Effector memory CD8-positive, alpha-beta T cell (primary cell): ENCODE measurements at regions not wholly inside any gene's neighbourhood (a gene's known extent, or its start where the extent isn't known, plus 50 kb on each side); places are given as distances from the start of the nearest gene placed in this dataset.
"Not testable (repeated sequence)": the region's sequence is repeated elsewhere in the genome, so short reads cannot be mapped to it uniquely, and the experiment has no call there.

ENCODE experiments used
- ATAC-seq: fragments of 150-1000 bp; cut with Tn5 transposase; replicated peaks from 2 replicates; pipeline ENCODE4 v1.10.0; 2021; ENCODE audit warnings: mild to moderate bottlenecking, moderate library complexity
- DNase-seq, 3 experiments: peaks; one replicate each; pipeline ENCODE4 v3.0.0; 2021
- H3K27ac Mint-ChIP-seq, 2 donors: one replicate each; pipeline ENCODE4 v1.8.0; 2022; ENCODE audit warnings: mild to moderate bottlenecking in 2 of 2, mixed read lengths in 2 of 2, moderate library complexity in 2 of 2
- H3K27me3 Mint-ChIP-seq, 2 donors: one replicate each; pipeline ENCODE4 v1.8.0; 2022; ENCODE audit warnings: mixed read lengths in 2 of 2
- H3K36me3 Mint-ChIP-seq: one replicate; pipeline ENCODE4 v1.8.0; 2022; ENCODE audit warnings: mild to moderate bottlenecking, moderate library complexity, mixed read lengths; ENCODE audit not compliant: insufficient read depth
- H3K4me1 Mint-ChIP-seq, 2 donors: one replicate each; pipeline ENCODE4 v1.8.0; 2022; ENCODE audit warnings: low read depth in 2 of 2, mixed read lengths in 2 of 2
- H3K4me3 Mint-ChIP-seq, 2 donors: one replicate each; pipeline ENCODE4 v1.8.0; 2022; ENCODE audit warnings: mild to moderate bottlenecking in 2 of 2, mixed read lengths in 2 of 2, moderate library complexity in 2 of 2
- H3K9me3 Mint-ChIP-seq, 2 donors: one replicate each; pipeline ENCODE4 v1.8.0; 2022; ENCODE audit warnings: mixed read lengths in 2 of 2

- Mint-ChIP-seq H3K9me3 (peaks cover 0 to under 1% of the 10 kb centered on the region in 2 donors), H3K36me3 (no peaks in the 10 kb centered on the region), H3K4me3 (no peak overlapping the region), H3K4me1 (no peaks in the 10 kb centered on the region), H3K27ac (no peak overlapping the region), H3K27me3 (no peaks in the 10 kb centered on the region)
- ATAC-seq (no peak), DNase-seq (no peak)
Observed at GRCh38 chr6:80793411-80793810, 686.9 kb downstream of the BCKDHB start.

- no peaks in the 10 kb centered on the region for H3K27me3 Mint-ChIP-seq
Observed at GRCh38 chr6:80792151-80792550, 685.7 kb downstream of the BCKDHB start.

GRCh38 chr6:80789912-80790570 is 683.6 kb downstream of the BCKDHB start:
- DNase-seq, result no peak
- no peak overlapping the region for H3K27ac Mint-ChIP-seq
- H3K4me3 Mint-ChIP-seq, result no peak overlapping the region
- no peaks in the 10 kb centered on the region for H3K36me3 Mint-ChIP-seq
- H3K27me3 Mint-ChIP-seq, result no peaks in the 10 kb centered on the region
- no peaks in the 10 kb centered on the region for H3K4me1 Mint-ChIP-seq
- ATAC-seq, result no peak
- peaks cover 0 to 2% of the 10 kb centered on the region in 2 donors for H3K9me3 Mint-ChIP-seq

More at GRCh38 chr6:80792151-80792550, 685.7 kb downstream of the BCKDHB start:
- H3K4me3 Mint-ChIP-seq, result no peak overlapping the region
- ATAC-seq, result no peak
- H3K4me1 Mint-ChIP-seq, result no peaks in the 10 kb centered on the region
- H3K27ac Mint-ChIP-seq, result no peak overlapping the region
- no peak for DNase-seq
- no peaks in the 10 kb centered on the region for H3K36me3 Mint-ChIP-seq
- H3K9me3 Mint-ChIP-seq, result no peaks in the 10 kb centered on the region

- not testable (repeated sequence) for DNase-seq, H3K4me1 Mint-ChIP-seq, H3K27me3 Mint-ChIP-seq, H3K4me3 Mint-ChIP-seq, H3K27ac Mint-ChIP-seq, ATAC-seq, H3K36me3 Mint-ChIP-seq
- peaks cover 7 to 11% of the 10 kb centered on the region in 2 donors for H3K9me3 Mint-ChIP-seq
Observed at GRCh38 chr6:80783271-80783670, 676.8 kb downstream of the BCKDHB start.

GRCh38 chr6:80771941-80772340 is 665.5 kb downstream of the BCKDHB start:
- H3K36me3 Mint-ChIP-seq, result no peaks in the 10 kb centered on the region
- DNase-seq, result no peak
- H3K27ac Mint-ChIP-seq, result no peak overlapping the region
- no peak overlapping the region for H3K4me3 Mint-ChIP-seq
- ATAC-seq, result no peak
- H3K9me3 Mint-ChIP-seq, result peaks cover 1 to 5% of the 10 kb centered on the region in 2 donors
- no peaks in the 10 kb centered on the region for H3K4me1 Mint-ChIP-seq
- H3K27me3 Mint-ChIP-seq, result no peaks in the 10 kb centered on the region

- Mint-ChIP-seq H3K36me3 (no peaks in the 10 kb centered on the region), H3K4me3 (no peak overlapping the region), H3K27me3 (no peaks in the 10 kb centered on the region), H3K27ac (no peak overlapping the region), H3K9me3 (peaks cover 4 to 5% of the 10 kb centered on the region in 2 donors), H3K4me1 (no peaks in the 10 kb centered on the region)
- DNase-seq, result no peak
- no peak for ATAC-seq
Observed at GRCh38 chr6:80769106-80769505, 662.6 kb downstream of the BCKDHB start.

- Mint-ChIP-seq H3K4me3 (no peak overlapping the region), H3K27ac (no peak overlapping the region)
Observed at GRCh38 chr6:80767808-80768207, 661.3 kb downstream of the BCKDHB start.

GRCh38 chr6:80744213-80744612 is 637.7 kb downstream of the BCKDHB start:
- ATAC-seq (no peak), DNase-seq (no peak)
- no peaks in the 10 kb centered on the region for H3K27me3 Mint-ChIP-seq
- H3K9me3 Mint-ChIP-seq, result peaks cover 7 to 8% of the 10 kb centered on the region in 2 donors
- no peak overlapping the region for H3K4me3 Mint-ChIP-seq
- H3K4me1 Mint-ChIP-seq, result no peaks in the 10 kb centered on the region
- H3K27ac Mint-ChIP-seq, result no peak overlapping the region
- H3K36me3 Mint-ChIP-seq, result no peaks in the 10 kb centered on the region

More at GRCh38 chr6:80767808-80768207, 661.3 kb downstream of the BCKDHB start:
- H3K27me3 Mint-ChIP-seq, result no peaks in the 10 kb centered on the region
- H3K4me1 Mint-ChIP-seq, result no peaks in the 10 kb centered on the region
- peaks cover 4 to 5% of the 10 kb centered on the region in 2 donors for H3K9me3 Mint-ChIP-seq
- DNase-seq (no peak), ATAC-seq (no peak)
- no peaks in the 10 kb centered on the region for H3K36me3 Mint-ChIP-seq

- no peak overlapping the region for H3K4me3 Mint-ChIP-seq
- H3K27me3 Mint-ChIP-seq, result no peaks in the 10 kb centered on the region
- H3K36me3 Mint-ChIP-seq, result no peaks in the 10 kb centered on the region
- no peak overlapping the region for H3K27ac Mint-ChIP-seq
- ATAC-seq (no peak), DNase-seq (no peak)
- no peaks in the 10 kb centered on the region for H3K4me1 Mint-ChIP-seq
- H3K9me3 Mint-ChIP-seq, result peaks cover 8 to 9% of the 10 kb centered on the region in 2 donors
Observed at GRCh38 chr6:80742481-80742880, 636.0 kb downstream of the BCKDHB start.

- Mint-ChIP-seq H3K36me3 (no peaks in the 10 kb centered on the region), H3K4me1 (no peaks in the 10 kb centered on the region)
- ATAC-seq, result no peak
Observed at GRCh38 chr6:80733641-80734040, 627.2 kb downstream of the BCKDHB start.

GRCh38 chr6:80728830-80729229 is 622.4 kb downstream of the BCKDHB start:
- Mint-ChIP-seq H3K27me3 (no peaks in the 10 kb centered on the region), H3K4me3 (no peak overlapping the region), H3K4me1 (no peaks in the 10 kb centered on the region), H3K36me3 (no peaks in the 10 kb centered on the region), H3K9me3 (peaks cover 0 to 7% of the 10 kb centered on the region in 2 donors), H3K27ac (no peak overlapping the region)
- DNase-seq (no peak), ATAC-seq (no peak)

More at GRCh38 chr6:80733641-80734040, 627.2 kb downstream of the BCKDHB start:
- Mint-ChIP-seq H3K27me3 (no peaks in the 10 kb centered on the region), H3K27ac (no peak overlapping the region), H3K9me3 (peaks cover 0 to 9% of the 10 kb centered on the region in 2 donors), H3K4me3 (no peak overlapping the region)
- no peak for DNase-seq

GRCh38 chr6:80728101-80728750 is 621.8 kb downstream of the BCKDHB start:
- Mint-ChIP-seq H3K36me3 (peaks cover under 1% of the 10 kb centered on the region), H3K9me3 (peaks cover 0 to 7% of the 10 kb centered on the region in 2 donors), H3K27me3 (no peaks in the 10 kb centered on the region), H3K4me1 (no peaks in the 10 kb centered on the region), H3K4me3 (no peak overlapping the region), H3K27ac (no peak overlapping the region)
- ATAC-seq (no peak), DNase-seq (no peak)

GRCh38 chr6:80725156-80725930 is 618.9 kb downstream of the BCKDHB start:
- DNase-seq (no peak), ATAC-seq (no peak)
- Mint-ChIP-seq H3K27me3 (no peaks in the 10 kb centered on the region), H3K4me1 (no peaks in the 10 kb centered on the region), H3K27ac (no peak overlapping the region), H3K9me3 (peaks cover 0 to 2% of the 10 kb centered on the region in 2 donors), H3K4me3 (no peak overlapping the region), H3K36me3 (peaks cover 3% of the 10 kb centered on the region)
